Natural killer cell (primary cell): ENCODE measurements at regions not wholly inside any gene's neighbourhood (a gene's known extent, or its start where the extent isn't known, plus 50 kb on each side); places are given as distances from the start of the nearest gene placed in this dataset.

Source experiments
- ATAC-seq, 3 donors: fragments of 150-1000 bp in 2 of 3; fragments of 200-7000 bp in 1 of 3; cut with Tn5 transposase; 1 replicate in 1 of 3; 2 replicates in 2 of 3; pipeline ENCODE4 v1.10.0; 2021; ENCODE audit warnings: mild to moderate bottlenecking in 2 of 3, moderate library complexity in 2 of 3
- DNase-seq, 2 donors: peaks; one replicate each; pipeline versions ENCODE4 v3.0.0 to v3.0.0-alpha.2; 2013 to 2021; ENCODE audit warnings: mixed read lengths in 1 of 2
- H3K27ac ChIP-seq: one replicate; pipeline ENCODE4 v1.5.1; 2013; ENCODE audit warnings: mild to moderate bottlenecking, low read length
- H3K27me3 ChIP-seq: one replicate; pipeline ENCODE4 v1.6.1; 2013; ENCODE audit warnings: low read length; ENCODE audit not compliant: control insufficient read depth, insufficient read depth
- H3K36me3 ChIP-seq: one replicate; pipeline ENCODE4 v1.6.1; 2013; ENCODE audit warnings: low read length; ENCODE audit not compliant: control insufficient read depth, insufficient read depth
- H3K4me1 ChIP-seq: one replicate; pipeline ENCODE4 v1.6.1; 2013; ENCODE audit warnings: low read length; ENCODE audit not compliant: control insufficient read depth, insufficient read depth
- H3K4me3 ChIP-seq: one replicate; pipeline ENCODE4 v1.5.1; 2013; ENCODE audit warnings: low read length
- H3K9me3 ChIP-seq: one replicate; pipeline ENCODE4 v1.6.1; 2013; ENCODE audit warnings: low read length; ENCODE audit not compliant: control insufficient read depth, insufficient read depth
- H3K27ac Mint-ChIP-seq, 2 donors: one replicate each; pipeline ENCODE4 v1.8.0; 2022; ENCODE audit warnings: mild to moderate bottlenecking in 2 of 2, mixed read lengths in 2 of 2, moderate library complexity in 1 of 2
- H3K27me3 Mint-ChIP-seq, 2 donors: one replicate each; pipeline ENCODE4 v1.8.0; 2022; ENCODE audit warnings: low read depth in 2 of 2, mixed read lengths in 2 of 2
- H3K36me3 Mint-ChIP-seq: one replicate; pipeline ENCODE4 v1.8.0; 2022; ENCODE audit warnings: mixed read lengths
- H3K4me1 Mint-ChIP-seq, 2 donors: one replicate each; pipeline ENCODE4 v1.8.0; 2022; ENCODE audit warnings: mixed read lengths in 2 of 2
- H3K4me3 Mint-ChIP-seq: one replicate; pipeline ENCODE4 v1.8.0; 2022; ENCODE audit warnings: mild to moderate bottlenecking, moderate library complexity, mixed read lengths
- H3K9me3 Mint-ChIP-seq, 2 donors: one replicate each; pipeline ENCODE4 v1.8.0; 2022; ENCODE audit warnings: mixed read lengths in 2 of 2
- CTCF ChIP-seq: fragments of 200-600 bp; IDR thresholded peaks from one replicate; pipeline ENCODE4 v1.8.0; 2022; ENCODE audit warnings: antibody characterized with exemption
- WGBS: methylation state at CpG from one replicate; pipeline ENCODE4 v1.1.7; 2013; ENCODE audit warnings: missing lambda C conversion rate; ENCODE audit not compliant: insufficient coverage; 5-methylcytosine and 5-hydroxymethylcytosine counted together
- intact Hi-C: fragments of 100-400 bp; cut with micrococcal nuclease; formaldehyde crosslinking; loops from one replicate; pipeline ENCODE4 v1.14.2; 2022

- TF ChIP-seq CTCF, result no peak
- no peaks in the 10 kb centered on the region for H3K27me3 Mint-ChIP-seq
- no peaks in the 10 kb centered on the region for H3K4me1 ChIP-seq
Observed at GRCh38 chr6:91149956-91150705, 563.3 kb upstream of the MAP3K7 start.

GRCh38 chr6:91149246-91149955 is 562.5 kb upstream of the MAP3K7 start:
- Mint-ChIP-seq H3K9me3 (peaks cover 0 to 5% of the 10 kb centered on the region in 2 donors), H3K36me3 (no peaks in the 10 kb centered on the region), H3K27ac (no peak overlapping the region), H3K4me1 (no peaks in the 10 kb centered on the region), H3K4me3 (no peak overlapping the region), H3K27me3 (no peaks in the 10 kb centered on the region)
- Histone ChIP-seq H3K9me3 (no peaks in the 10 kb centered on the region), H3K36me3 (no peaks in the 10 kb centered on the region), H3K4me1 (no peaks in the 10 kb centered on the region), H3K27me3 (no peaks in the 10 kb centered on the region), H3K4me3 (no peak overlapping the region), H3K27ac (no peak overlapping the region)
- WGBS, result 91% methylated on average over 7 of the region's 8 CpGs
- ATAC-seq (no peak), DNase-seq (no peak)
- intact Hi-C loops, result no loop called here
- TF ChIP-seq CTCF, result no peak

More at GRCh38 chr6:91149956-91150705, 563.3 kb upstream of the MAP3K7 start:
- ATAC-seq, result no peak
- Histone ChIP-seq H3K4me3 (no peak overlapping the region), H3K27ac (no peak overlapping the region), H3K9me3 (no peaks in the 10 kb centered on the region), H3K27me3 (no peaks in the 10 kb centered on the region), H3K36me3 (no peaks in the 10 kb centered on the region)
- intact Hi-C loops, result no loop called here
- Mint-ChIP-seq H3K4me1 (no peaks in the 10 kb centered on the region), H3K4me3 (no peak overlapping the region), H3K27ac (no peak overlapping the region), H3K36me3 (no peaks in the 10 kb centered on the region), H3K9me3 (peaks cover 0 to 5% of the 10 kb centered on the region in 2 donors)
- 68% methylated on average over 2 of the region's 2 CpGs for WGBS
- DNase-seq, result no peak

GRCh38 chr6:91144126-91144525 is 557.3 kb upstream of the MAP3K7 start:
- no peak overlapping the region for H3K27ac ChIP-seq
- no peaks in the 10 kb centered on the region for H3K36me3 Mint-ChIP-seq
- H3K4me3 ChIP-seq, result no peak overlapping the region
- no peak overlapping the region for H3K4me3 Mint-ChIP-seq
- no peaks in the 10 kb centered on the region for H3K36me3 ChIP-seq
- H3K4me1 ChIP-seq, result no peaks in the 10 kb centered on the region
- WGBS, result 89% methylated on average over 3 of the region's 3 CpGs
- H3K27ac Mint-ChIP-seq, result no peak overlapping the region
- no peak for TF ChIP-seq CTCF
- H3K9me3 Mint-ChIP-seq, result peaks cover 3 to 5% of the 10 kb centered on the region in 2 donors
- no peaks in the 10 kb centered on the region for H3K27me3 Mint-ChIP-seq
- no peaks in the 10 kb centered on the region for H3K4me1 Mint-ChIP-seq
- no peak for ATAC-seq
- intact Hi-C loops, result no loop called here
- no peaks in the 10 kb centered on the region for H3K27me3 ChIP-seq
- DNase-seq, result no peak
- no peaks in the 10 kb centered on the region for H3K9me3 ChIP-seq
